ENCODE measurements at regions not wholly inside any gene's neighbourhood (a gene's known extent, or its start where the extent isn't known, plus 50 kb on each side); places are given as distances from the start of the nearest gene placed in this dataset.

- TF ChIP-seq POLR2A (IDR thresholded peaks at IDR 0.05; ENCODE audit: low read length) (no peak), GATA1 (IDR thresholded peaks at IDR 0.05; ENCODE audit: low read depth, low read length) (no peak)
- no peak for DNase-seq
Measured at GRCh38 chr2:236661061-236661761, 91.6 kb downstream of the ACKR3 start.

- no peak for TF ChIP-seq GATA1 (IDR thresholded peaks at IDR 0.05; ENCODE audit: low read depth, low read length)
- no peak for TF ChIP-seq POLR2A (IDR thresholded peaks at IDR 0.05; ENCODE audit: low read length)
- no peak for DNase-seq
Measured at GRCh38 chr2:236661762-236662110, 92.1 kb downstream of the ACKR3 start.

GRCh38 chr2:236662231-236663185, 92.9 kb downstream of the ACKR3 start:
- TF ChIP-seq POLR2A (IDR thresholded peaks at IDR 0.05; ENCODE audit: low read length): no peak
- DNase-seq: no peak

- no peak for DNase-seq
- TF ChIP-seq POLR2A (IDR thresholded peaks at IDR 0.05; ENCODE audit: low read length) (no peak), GATA1 (IDR thresholded peaks at IDR 0.05; ENCODE audit: low read depth, low read length) (no peak)
Measured at GRCh38 chr2:236663287-236664101, 93.9 kb downstream of the ACKR3 start.

- TF ChIP-seq GATA1 (IDR thresholded peaks at IDR 0.05; ENCODE audit: low read depth, low read length): no peak
- TF ChIP-seq POLR2A (IDR thresholded peaks at IDR 0.05; ENCODE audit: low read length): no peak
- no peak for DNase-seq
Measured at GRCh38 chr2:236664136-236664535, 94.5 kb downstream of the ACKR3 start.

GRCh38 chr2:236665101-236665500, 95.5 kb downstream of the ACKR3 start:
- TF ChIP-seq POLR2A (IDR thresholded peaks at IDR 0.05; ENCODE audit: low read length) (no peak), GATA1 (IDR thresholded peaks at IDR 0.05; ENCODE audit: low read depth, low read length) (no peak)
- no peak for DNase-seq

- no peak for TF ChIP-seq POLR2A (IDR thresholded peaks at IDR 0.05; ENCODE audit: low read length)
- no peak for TF ChIP-seq GATA1 (IDR thresholded peaks at IDR 0.05; ENCODE audit: low read depth, low read length)
- no peak for DNase-seq
Measured at GRCh38 chr2:236665572-236666118, 96.0 kb downstream of the ACKR3 start.

GRCh38 chr2:236666646-236667204, 97.1 kb downstream of the ACKR3 start:
- TF ChIP-seq GATA1 (IDR thresholded peaks at IDR 0.05; ENCODE audit: low read depth, low read length): no peak
- TF ChIP-seq POLR2A (IDR thresholded peaks at IDR 0.05; ENCODE audit: low read length): no peak
- no peak for DNase-seq

GRCh38 chr2:236667526-236667925, 97.9 kb downstream of the ACKR3 start:
- DNase-seq: no peak
- TF ChIP-seq GATA1 (IDR thresholded peaks at IDR 0.05; ENCODE audit: low read depth, low read length) (no peak), POLR2A (IDR thresholded peaks at IDR 0.05; ENCODE audit: low read length) (no peak)

- DNase-seq: no peak
- no peak for TF ChIP-seq GATA1 (IDR thresholded peaks at IDR 0.05; ENCODE audit: low read depth, low read length)
- TF ChIP-seq POLR2A (IDR thresholded peaks at IDR 0.05; ENCODE audit: low read length): no peak
Measured at GRCh38 chr2:236668531-236668969, 98.9 kb downstream of the ACKR3 start.

GRCh38 chr2:236670235-236670620, 100.6 kb downstream of the ACKR3 start:
- no peak for DNase-seq

GRCh38 chr2:236671896-236672562, 102.4 kb downstream of the ACKR3 start:
- DNase-seq: no peak
- TF ChIP-seq GATA1 (IDR thresholded peaks at IDR 0.05; ENCODE audit: low read depth, low read length) (no peak), POLR2A (IDR thresholded peaks at IDR 0.05; ENCODE audit: low read length) (no peak)

More at GRCh38 chr2:236670235-236670620, 100.6 kb downstream of the ACKR3 start:
- TF ChIP-seq POLR2A (IDR thresholded peaks at IDR 0.05; ENCODE audit: low read length): no peak
- no peak for TF ChIP-seq GATA1 (IDR thresholded peaks at IDR 0.05; ENCODE audit: low read depth, low read length)

- TF ChIP-seq POLR2A (IDR thresholded peaks at IDR 0.05; ENCODE audit: low read length) (no peak), GATA1 (IDR thresholded peaks at IDR 0.05; ENCODE audit: low read depth, low read length) (no peak)
Measured at GRCh38 chr2:236672606-236673005, 103.0 kb downstream of the ACKR3 start.

More at GRCh38 chr2:236672606-236673005, 103.0 kb downstream of the ACKR3 start:
- DNase-seq: no peak

Data from erythroblast (primary cell).